ENCODE measurements at regions not wholly inside any gene's neighbourhood (a gene's known extent, or its start where the extent isn't known, plus 50 kb on each side); places are given as distances from the start of the nearest gene placed in this dataset.

- DNase-seq (ENCODE audit: insufficient read length, low spot score): no peak
- TF ChIP-seq POU2F2 (IDR thresholded peaks at IDR 0.05; ENCODE audit: low read depth, low read length) (no peak), SPI1 (IDR thresholded peaks at IDR 0.05; ENCODE audit: low read depth, low read length) (peak; percentile 69)
- FAIRE-seq: no peak
Measured at GRCh38 chr3:72282918-72283317, 498.0 kb upstream of the PROK2 start.

GRCh38 chr3:72281551-72281950, 496.6 kb upstream of the PROK2 start:
- FAIRE-seq: no peak
- no peak for DNase-seq (ENCODE audit: insufficient read length, low spot score)
- TF ChIP-seq TAF1 (IDR thresholded peaks at IDR 0.05; ENCODE audit: low read depth, low read length): no peak
- TF ChIP-seq SPI1 (IDR thresholded peaks at IDR 0.05; ENCODE audit: low read depth, low read length): no peak
- TF ChIP-seq POLR2AphosphoS5 (IDR thresholded peaks at IDR 0.05; ENCODE audit: low read depth, low read length): no peak
- TF ChIP-seq PAX5 (IDR thresholded peaks at IDR 0.05; ENCODE audit: insufficient read depth, low read length, severe bottlenecking): no peak

GRCh38 chr3:72280876-72281275, 495.9 kb upstream of the PROK2 start:
- FAIRE-seq (no peak), DNase-seq (ENCODE audit: insufficient read length, low spot score) (no peak)
- TF ChIP-seq POLR2A (IDR thresholded peaks at IDR 0.05; ENCODE audit: low read depth, low read length): no peak
- peak; percentile 33; the same call in 1 of the 2 replicates for TF ChIP-seq SPI1 (IDR thresholded peaks at IDR 0.05; ENCODE audit: low read depth, low read length)

- no peak for TF ChIP-seq POU2F2 (IDR thresholded peaks at IDR 0.05; ENCODE audit: low read depth, low read length)
- no peak for TF ChIP-seq TAF1 (IDR thresholded peaks at IDR 0.05; ENCODE audit: low read depth, low read length)
- no peak for TF ChIP-seq POLR2A (IDR thresholded peaks at IDR 0.05; ENCODE audit: low read depth, low read length)
- TF ChIP-seq PAX5 (IDR thresholded peaks at IDR 0.05; ENCODE audit: insufficient read depth, low read length, severe bottlenecking): no peak
- TF ChIP-seq POLR2AphosphoS5 (IDR thresholded peaks at IDR 0.05; ENCODE audit: low read depth, low read length): no peak
- no peak for TF ChIP-seq SPI1 (IDR thresholded peaks at IDR 0.05; ENCODE audit: low read depth, low read length)
- no peak for FAIRE-seq
- DNase-seq (ENCODE audit: insufficient read length, low spot score): no peak
Measured at GRCh38 chr3:72279631-72280041, 494.7 kb upstream of the PROK2 start.

- DNase-seq (ENCODE audit: insufficient read length, low spot score) (no peak), FAIRE-seq (no peak)
Measured at GRCh38 chr3:72279068-72279604, 494.2 kb upstream of the PROK2 start.

GRCh38 chr3:72278349-72279067, 493.6 kb upstream of the PROK2 start:
- FAIRE-seq: no peak
- no peak for DNase-seq (ENCODE audit: insufficient read length, low spot score)

More at GRCh38 chr3:72279068-72279604, 494.2 kb upstream of the PROK2 start:
- no peak for TF ChIP-seq POLR2A (IDR thresholded peaks at IDR 0.05; ENCODE audit: low read depth, low read length)
- TF ChIP-seq PAX5 (IDR thresholded peaks at IDR 0.05; ENCODE audit: insufficient read depth, low read length, severe bottlenecking): no peak
- TF ChIP-seq POU2F2 (IDR thresholded peaks at IDR 0.05; ENCODE audit: low read depth, low read length): no peak
- TF ChIP-seq SPI1 (IDR thresholded peaks at IDR 0.05; ENCODE audit: low read depth, low read length): no peak
- TF ChIP-seq POLR2AphosphoS5 (IDR thresholded peaks at IDR 0.05; ENCODE audit: low read depth, low read length): no peak
- no peak for TF ChIP-seq TAF1 (IDR thresholded peaks at IDR 0.05; ENCODE audit: low read depth, low read length)

GRCh38 chr3:72277710-72278109, 492.8 kb upstream of the PROK2 start:
- FAIRE-seq: no peak
- TF ChIP-seq SPI1 (IDR thresholded peaks at IDR 0.05; ENCODE audit: low read depth, low read length) (no peak), TAF1 (IDR thresholded peaks at IDR 0.05; ENCODE audit: low read depth, low read length) (no peak), POU2F2 (IDR thresholded peaks at IDR 0.05; ENCODE audit: low read depth, low read length) (no peak)

More at GRCh38 chr3:72278349-72279067, 493.6 kb upstream of the PROK2 start:
- TF ChIP-seq POLR2AphosphoS5 (IDR thresholded peaks at IDR 0.05; ENCODE audit: low read depth, low read length) (no peak), SPI1 (IDR thresholded peaks at IDR 0.05; ENCODE audit: low read depth, low read length) (no peak), POU2F2 (IDR thresholded peaks at IDR 0.05; ENCODE audit: low read depth, low read length) (no peak), PAX5 (IDR thresholded peaks at IDR 0.05; ENCODE audit: insufficient read depth, low read length, severe bottlenecking) (no peak), POLR2A (IDR thresholded peaks at IDR 0.05; ENCODE audit: low read depth, low read length) (no peak), TAF1 (IDR thresholded peaks at IDR 0.05; ENCODE audit: low read depth, low read length) (no peak)

GRCh38 chr3:72276806-72277205, 491.9 kb upstream of the PROK2 start:
- DNase-seq (ENCODE audit: insufficient read length, low spot score): no peak
- no peak for TF ChIP-seq SPI1 (IDR thresholded peaks at IDR 0.05; ENCODE audit: low read depth, low read length)
- TF ChIP-seq TAF1 (IDR thresholded peaks at IDR 0.05; ENCODE audit: low read depth, low read length): no peak
- TF ChIP-seq POLR2AphosphoS5 (IDR thresholded peaks at IDR 0.05; ENCODE audit: low read depth, low read length): no peak
- no peak for TF ChIP-seq POU2F2 (IDR thresholded peaks at IDR 0.05; ENCODE audit: low read depth, low read length)
- TF ChIP-seq PAX5 (IDR thresholded peaks at IDR 0.05; ENCODE audit: insufficient read depth, low read length, severe bottlenecking): no peak
- no peak for TF ChIP-seq POLR2A (IDR thresholded peaks at IDR 0.05; ENCODE audit: low read depth, low read length)
- no peak for FAIRE-seq

More at GRCh38 chr3:72277710-72278109, 492.8 kb upstream of the PROK2 start:
- DNase-seq (ENCODE audit: insufficient read length, low spot score): no peak

GRCh38 chr3:72275331-72275751, 490.4 kb upstream of the PROK2 start:
- peak; percentile 23 for FAIRE-seq
- TF ChIP-seq POU2F2 (IDR thresholded peaks at IDR 0.05; ENCODE audit: low read depth, low read length) (no peak), SPI1 (IDR thresholded peaks at IDR 0.05; ENCODE audit: low read depth, low read length) (no peak), POLR2A (IDR thresholded peaks at IDR 0.05; ENCODE audit: low read depth, low read length) (no peak), POLR2AphosphoS5 (IDR thresholded peaks at IDR 0.05; ENCODE audit: low read depth, low read length) (no peak), TAF1 (IDR thresholded peaks at IDR 0.05; ENCODE audit: low read depth, low read length) (no peak), PAX5 (IDR thresholded peaks at IDR 0.05; ENCODE audit: insufficient read depth, low read length, severe bottlenecking) (no peak)
- no peak for DNase-seq (ENCODE audit: insufficient read length, low spot score)

All from GM12891 (cell line).